WI38 (cell line): ENCODE measurements at regions not wholly inside any gene's neighbourhood (a gene's known extent, or its start where the extent isn't known, plus 50 kb on each side); places are given as distances from the start of the nearest gene placed in this dataset.
"Not testable (repeated sequence)": the region's sequence is repeated elsewhere in the genome, so short reads cannot be mapped to it uniquely, and the experiment has no call there.

Experiments
- H3K4me3 ChIP-seq: 2 replicates; pipeline ENCODE4 v1.5.1; 2011; ENCODE audit warnings: low read depth, mild to moderate bottlenecking, control low read depth, low read length
- CTCF ChIP-seq: IDR thresholded peaks from 2 replicates; pipeline ENCODE4 v1.5.1; 2012; ENCODE audit warnings: low read depth, mild to moderate bottlenecking, control low read depth, low read length

- H3K4me3 ChIP-seq: no peak overlapping the region
- TF ChIP-seq CTCF: no peak
These were observed 164.5 kb upstream of the PROK2 start for GRCh38 chr3:71949442-71949841.

- TF ChIP-seq CTCF: no peak
- no peak overlapping the region for H3K4me3 ChIP-seq
These were observed 159.6 kb upstream of the PROK2 start for GRCh38 chr3:71944482-71945065.

- no peak overlapping the region for H3K4me3 ChIP-seq
These were observed 157.7 kb upstream of the PROK2 start for GRCh38 chr3:71942432-71943187.

GRCh38 chr3:71940486-71940885 lies 155.5 kb upstream of the PROK2 start:
- TF ChIP-seq CTCF: no peak
- no peak overlapping the region for H3K4me3 ChIP-seq

More at GRCh38 chr3:71942432-71943187, 157.7 kb upstream of the PROK2 start:
- TF ChIP-seq CTCF: no peak

- H3K4me3 ChIP-seq: not testable (repeated sequence)
These were observed 153.1 kb upstream of the PROK2 start for GRCh38 chr3:71938081-71938480.

- H3K4me3 ChIP-seq: no peak overlapping the region
- no peak for TF ChIP-seq CTCF
These were observed 151.7 kb upstream of the PROK2 start for GRCh38 chr3:71936681-71937080.

GRCh38 chr3:71934520-71935270 lies 149.7 kb upstream of the PROK2 start:
- no peak overlapping the region for H3K4me3 ChIP-seq
- TF ChIP-seq CTCF: no peak
